Small intestine (tissue), 7 donors: ENCODE measurements at regions not wholly inside any gene's neighbourhood (a gene's known extent, or its start where the extent isn't known, plus 50 kb on each side); places are given as distances from the start of the nearest gene placed in this dataset.
"Not testable (repeated sequence)": the region's sequence is repeated elsewhere in the genome, so short reads cannot be mapped to it uniquely, and the experiment has no call there.

Experiments used
- DNase-seq, 2 donors: peaks; one replicate each; pipeline versions ENCODE4 v3.0.0 to v3.0.0-alpha.2; 2013
- FAIRE-seq: peaks from 2 replicates; lab custom pipeline; 2012; peaks lifted over from hg19 to GRCh38; lab: Jason Lieb, UNC
- H3K27ac ChIP-seq, 3 donors: one replicate each; pipeline ENCODE4 v1.5.1; 2013; ENCODE audit warnings: low read length in 2 of 3, mild to moderate bottlenecking in 2 of 3, control low read depth in 1 of 3, inconsistent platforms in 1 of 3, low read depth in 1 of 3, moderate library complexity in 1 of 3
- H3K27me3 ChIP-seq, 3 donors: one replicate each; pipeline ENCODE4 v1.6.1; 2013; ENCODE audit warnings: low read length in 3 of 3, inconsistent platforms in 1 of 3; ENCODE audit not compliant: control insufficient read depth in 3 of 3, insufficient read depth in 3 of 3
- H3K36me3 ChIP-seq, 3 donors: one replicate each; pipeline ENCODE4 v1.6.1; 2013; ENCODE audit warnings: low read length in 3 of 3, inconsistent platforms in 1 of 3, low read depth in 1 of 3, mild to moderate bottlenecking in 1 of 3, moderate library complexity in 1 of 3; ENCODE audit not compliant: control insufficient read depth in 3 of 3, insufficient read depth in 2 of 3
- H3K4me1 ChIP-seq, 3 donors: one replicate each; pipeline ENCODE4 v1.6.1; 2013; ENCODE audit warnings: low read length in 2 of 3, inconsistent platforms in 1 of 3, low read depth in 1 of 3, mild to moderate bottlenecking in 1 of 3, moderate library complexity in 1 of 3; ENCODE audit not compliant: control insufficient read depth in 3 of 3, insufficient read depth in 2 of 3
- H3K4me3 ChIP-seq, 3 donors: one replicate each; pipeline ENCODE4 v1.5.1; 2013; ENCODE audit warnings: low read length in 3 of 3, control low read depth in 1 of 3, inconsistent platforms in 1 of 3, low read depth in 1 of 3, mild to moderate bottlenecking in 1 of 3, moderate library complexity in 1 of 3
- H3K9me3 ChIP-seq, 2 donors: one replicate each; pipeline ENCODE4 v1.6.1; 2013; ENCODE audit warnings: low read depth in 1 of 2, low read length in 1 of 2; ENCODE audit not compliant: control insufficient read depth in 2 of 2, insufficient read depth in 1 of 2
- WGBS, 3 donors: extraction: QIAGEN DNeasy Blood & Tissue Kit; methylation state at CpG; one replicate each; pipeline ENCODE4 v1.1.7; 2013; 5-methylcytosine and 5-hydroxymethylcytosine counted together
- donor health status: healthy with polysubstance abuse.
- donor health status: control.
- donor health status: control.
- donor health status: Bipolar disorder and iron deficiency.
- donor health status: healthy.

- WGBS, 3 donors, result 78 to 91% (median 82%) methylated on average over 5 of the region's 5 CpGs
- FAIRE-seq (no peak), DNase-seq (no peak)
- H3K36me3 ChIP-seq, result no peaks in the 10 kb centered on the region
- no peaks in the 10 kb centered on the region for H3K27me3 ChIP-seq
- H3K4me1 ChIP-seq, result peaks cover 0 to 22% (median 0%) of the 10 kb centered on the region in 3 donors
- H3K4me3 ChIP-seq, result no peak overlapping the region
- H3K27ac ChIP-seq, result no peak overlapping the region
- no peaks in the 10 kb centered on the region for H3K9me3 ChIP-seq
Observed at GRCh38 chr9:105114318-105114717, 130.1 kb upstream of the SLC44A1 start.

DNA sequence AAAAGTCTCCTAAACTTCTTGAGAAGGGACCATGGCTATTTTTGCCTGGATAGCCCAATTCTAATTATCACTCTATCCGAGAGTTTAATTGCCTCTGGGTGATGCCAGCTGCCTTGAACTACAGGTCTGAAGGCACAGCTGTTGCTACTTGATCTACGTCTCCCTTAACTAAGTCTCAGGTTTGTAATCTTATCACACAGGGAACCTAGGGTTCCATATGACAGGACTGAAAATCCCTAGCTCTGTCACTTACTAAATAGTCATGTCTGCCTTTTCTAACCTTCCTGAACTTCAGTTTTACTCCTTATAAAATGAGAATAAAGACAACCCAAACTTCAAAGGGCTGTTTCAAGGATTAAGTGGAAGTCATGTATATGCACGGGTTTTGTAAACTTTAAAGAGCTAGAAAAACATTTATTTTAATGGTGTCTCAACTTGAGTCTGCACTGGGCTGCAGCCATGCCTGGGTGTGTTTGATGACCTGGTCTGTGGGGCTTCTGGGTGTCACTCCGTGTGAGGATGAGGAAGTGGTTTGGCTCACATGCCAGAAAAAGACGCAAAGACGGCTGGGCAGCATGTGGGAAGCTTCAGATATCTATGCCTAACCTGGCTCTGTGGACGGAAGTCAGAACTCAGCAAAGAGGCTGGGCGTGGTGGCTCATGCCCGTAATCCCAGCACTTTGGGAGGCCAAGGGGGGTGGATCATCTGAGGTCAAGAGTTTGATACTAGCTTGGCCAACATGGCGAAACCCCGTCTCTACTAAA, 129.3 kb upstream of the SLC44A1 start:
- Histone ChIP-seq H3K27ac (peak overlapping the region in 1 of 3 donors; percentile 96), H3K4me3 (no peak overlapping the region), H3K9me3 (no peaks in the 10 kb centered on the region), H3K36me3 (no peaks in the 10 kb centered on the region), H3K4me1 (peaks cover 0 to 22% (median 0%) of the 10 kb centered on the region in 3 donors), H3K27me3 (no peaks in the 10 kb centered on the region)
- FAIRE-seq, result no peak
- 57 to 65% (median 62%) methylated on average over 11 of the region's 11 CpGs for WGBS, 3 donors
- DNase-seq, result peak in 1 of 2 donors; percentile 35

DNA sequence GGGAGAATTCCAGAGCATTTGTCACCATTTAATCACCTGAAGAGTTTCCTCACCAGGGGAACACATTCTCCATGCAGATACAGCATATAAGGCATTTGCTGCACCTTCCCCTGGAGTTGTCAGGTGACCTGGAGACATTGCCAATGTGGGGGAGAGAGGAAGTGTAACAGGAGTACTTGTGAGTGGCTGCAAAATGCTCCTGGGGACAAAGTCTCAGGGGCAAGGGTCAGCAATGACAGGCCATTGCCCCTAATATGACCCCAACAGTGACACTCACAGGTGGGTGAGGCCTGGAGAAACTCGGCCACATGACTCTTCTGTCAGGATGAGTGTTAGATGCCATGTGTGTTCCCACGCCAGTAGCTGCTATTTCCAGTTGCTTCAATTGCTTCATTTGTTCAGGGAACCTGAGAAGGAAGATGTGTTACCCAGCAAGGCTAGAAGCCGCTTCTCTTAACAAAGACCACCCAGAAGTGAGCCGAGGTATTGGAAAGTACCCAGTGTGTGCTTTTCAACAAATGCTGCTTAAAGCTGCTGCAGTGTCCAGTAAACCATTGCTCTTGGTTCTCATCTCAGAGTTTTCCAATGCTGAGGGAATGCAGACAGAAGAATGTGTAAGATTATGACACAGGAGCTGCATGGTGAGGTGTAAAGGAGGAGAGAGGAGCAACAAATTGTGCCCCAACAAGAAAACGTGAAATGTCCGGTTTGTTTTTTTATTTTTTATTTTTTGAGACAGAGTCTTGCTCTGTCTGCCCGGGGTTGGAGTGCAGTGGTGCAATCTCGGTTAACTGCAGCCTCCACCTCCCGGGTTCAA, 128.2 kb upstream of the SLC44A1 start:
- Histone ChIP-seq H3K27me3 (no peaks in the 10 kb centered on the region), H3K9me3 (no peaks in the 10 kb centered on the region), H3K36me3 (no peaks in the 10 kb centered on the region), H3K4me1 (peaks cover 0 to 26% (median 0%) of the 10 kb centered on the region in 3 donors), H3K27ac (peak overlapping the region in 1 of 3 donors; percentile 96), H3K4me3 (no peak overlapping the region)
- FAIRE-seq (no peak), DNase-seq (peak; percentile 38 to 92)
- 86 to 88% (median 87%) methylated on average over 9 of the region's 9 CpGs for WGBS, 3 donors

- DNase-seq (no peak), FAIRE-seq (no peak)
- H3K4me1 ChIP-seq, result peaks cover 0 to 32% (median 0%) of the 10 kb centered on the region in 3 donors
- H3K4me3 ChIP-seq, result no peak overlapping the region
- no peaks in the 10 kb centered on the region for H3K36me3 ChIP-seq
- no peaks in the 10 kb centered on the region for H3K27me3 ChIP-seq
- H3K27ac ChIP-seq, result no peak overlapping the region
- H3K9me3 ChIP-seq, result no peaks in the 10 kb centered on the region
- 93 to 98% (median 94%) methylated on average over 2 of the region's 2 CpGs for WGBS, 3 donors
Observed at GRCh38 chr9:105117234-105117633, 127.2 kb upstream of the SLC44A1 start.

DNA sequence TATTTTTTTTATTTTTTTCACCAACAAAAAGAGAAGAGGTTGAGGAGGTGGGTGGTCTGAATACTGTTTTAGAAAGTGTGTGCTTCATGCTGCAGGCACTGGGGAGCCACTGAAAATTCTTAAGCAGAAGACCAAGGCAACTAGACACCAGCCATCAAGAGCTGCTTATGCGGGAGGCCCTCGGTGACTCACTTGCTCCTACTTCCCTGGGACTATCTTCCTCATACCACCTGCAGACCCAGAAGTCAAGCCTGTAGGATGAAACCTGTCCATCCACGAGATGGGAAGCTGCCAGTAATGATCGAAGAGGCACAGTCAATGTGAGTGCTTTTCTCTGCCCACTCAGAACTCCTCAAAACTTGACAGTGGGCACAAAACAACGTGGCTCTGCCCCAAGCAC, 125.8 kb upstream of the SLC44A1 start:
- no peaks in the 10 kb centered on the region for H3K36me3 ChIP-seq
- no peak for DNase-seq
- H3K27me3 ChIP-seq, result no peaks in the 10 kb centered on the region
- no peak for FAIRE-seq
- 20 to 69% (median 54%) methylated on average over 5 of the region's 5 CpGs for WGBS, 3 donors
- H3K9me3 ChIP-seq, result no peaks in the 10 kb centered on the region
- no peak overlapping the region for H3K27ac ChIP-seq
- peaks cover 0 to 32% (median 0%) of the 10 kb centered on the region in 3 donors for H3K4me1 ChIP-seq
- H3K4me3 ChIP-seq, result no peak overlapping the region

DNA sequence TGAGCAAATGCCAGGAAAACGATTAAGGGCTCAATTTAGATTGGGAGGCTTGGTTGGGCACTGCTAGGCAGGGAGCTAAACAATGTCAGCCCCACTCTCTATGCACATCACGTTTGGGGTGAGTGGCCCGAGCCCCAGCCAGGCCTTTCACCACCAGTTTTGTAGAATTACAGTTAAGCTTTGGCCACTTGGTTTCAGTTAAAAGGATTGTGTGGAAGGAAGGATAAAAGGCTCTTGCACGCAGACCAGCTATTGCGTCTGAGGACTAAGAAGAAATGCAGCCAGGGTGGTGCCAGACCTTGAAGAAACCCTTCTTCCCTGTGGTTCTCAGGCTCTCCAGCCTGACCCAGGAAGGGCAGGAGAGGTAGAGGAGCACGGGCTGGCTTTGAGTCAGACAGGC, 125.3 kb upstream of the SLC44A1 start:
- Histone ChIP-seq H3K27ac (no peak overlapping the region), H3K9me3 (no peaks in the 10 kb centered on the region), H3K4me3 (no peak overlapping the region), H3K4me1 (peaks cover 0 to 32% (median 0%) of the 10 kb centered on the region in 3 donors), H3K36me3 (no peaks in the 10 kb centered on the region), H3K27me3 (no peaks in the 10 kb centered on the region)
- DNase-seq (no peak), FAIRE-seq (no peak)
- WGBS, 3 donors, result 59 to 75% (median 70%) methylated on average over 6 of the region's 6 CpGs

DNA sequence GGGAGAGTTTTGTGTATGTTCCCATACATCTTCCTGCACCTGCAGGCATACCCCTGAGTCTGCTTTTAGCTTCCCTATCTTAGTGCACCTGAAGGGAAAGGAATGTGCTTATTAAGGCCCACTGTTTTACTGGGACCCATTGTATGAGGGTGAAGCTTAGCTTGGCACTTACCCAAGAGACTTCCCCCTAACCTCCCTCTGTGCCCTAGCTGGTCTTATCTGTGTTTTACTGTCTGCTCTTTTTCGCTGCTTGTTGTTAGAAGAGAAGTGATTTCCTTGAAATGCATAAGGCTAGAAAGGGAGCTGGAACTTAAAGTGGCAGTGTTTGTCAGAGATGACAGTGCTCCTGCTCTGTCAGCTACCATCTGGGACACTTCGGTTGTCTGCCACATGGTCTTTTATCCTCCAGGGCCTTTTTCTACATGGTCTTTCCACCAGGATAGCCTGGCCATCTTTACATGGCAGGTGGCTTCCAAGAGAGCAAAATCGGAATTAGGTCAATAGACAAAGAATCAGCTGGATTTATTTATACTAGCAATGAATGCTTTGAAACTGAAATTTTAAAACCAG, 122.5 kb upstream of the SLC44A1 start:
- no peak for DNase-seq
- FAIRE-seq, result no peak

GRCh38 chr9:105124598-105124997, 119.9 kb upstream of the SLC44A1 start:
- not testable (repeated sequence) for H3K9me3 ChIP-seq, FAIRE-seq, H3K4me3 ChIP-seq, H3K27ac ChIP-seq, DNase-seq, H3K27me3 ChIP-seq, H3K36me3 ChIP-seq
- WGBS, 3 donors, result 96 to 97% (median 96%) methylated on average over 5 of the region's 5 CpGs
- peaks cover 0 to 29% (median 3%) of the 10 kb centered on the region in 3 donors for H3K4me1 ChIP-seq

More for the DNA sequence above, 122.5 kb upstream of the SLC44A1 start:
- no peaks in the 10 kb centered on the region for H3K27me3 ChIP-seq
- peaks cover 0 to 20% (median 3%) of the 10 kb centered on the region in 3 donors for H3K4me1 ChIP-seq
- no peak overlapping the region for H3K4me3 ChIP-seq
- 61 to 75% (median 70%) methylated on average over 3 of the region's 3 CpGs for WGBS, 3 donors
- H3K36me3 ChIP-seq, result no peaks in the 10 kb centered on the region
- H3K9me3 ChIP-seq, result no peaks in the 10 kb centered on the region
- peak overlapping the region in 1 of 3 donors; percentile 39 for H3K27ac ChIP-seq
